Suprapubic skin (tissue), 3 donors: ENCODE measurements at regions not wholly inside any gene's neighbourhood (a gene's known extent, or its start where the extent isn't known, plus 50 kb on each side); places are given as distances from the start of the nearest gene placed in this dataset.

Source experiments
- POLR2AphosphoS5 ChIP-seq, 3 donors: sonication (generic); formaldehyde crosslinking; IDR thresholded peaks; one replicate each; pipeline ENCODE4 v1.6.1; 2017; ENCODE audit warnings: antibody characterized with exemption in 3 of 3
- TF ChIP-seq, protein P1 (sequence below), 2 donors: fragments of 200-600 bp in 1 of 2; fragments of 450-650 bp in 1 of 2; sonication (generic) in 1 of 2; IDR thresholded peaks; one replicate each; pipeline ENCODE4 v1.5.1; 2016 to 2019; ENCODE audit warnings: antibody characterized with exemption in 2 of 2, mild to moderate bottlenecking in 1 of 2, moderate library complexity in 1 of 2

DNA sequence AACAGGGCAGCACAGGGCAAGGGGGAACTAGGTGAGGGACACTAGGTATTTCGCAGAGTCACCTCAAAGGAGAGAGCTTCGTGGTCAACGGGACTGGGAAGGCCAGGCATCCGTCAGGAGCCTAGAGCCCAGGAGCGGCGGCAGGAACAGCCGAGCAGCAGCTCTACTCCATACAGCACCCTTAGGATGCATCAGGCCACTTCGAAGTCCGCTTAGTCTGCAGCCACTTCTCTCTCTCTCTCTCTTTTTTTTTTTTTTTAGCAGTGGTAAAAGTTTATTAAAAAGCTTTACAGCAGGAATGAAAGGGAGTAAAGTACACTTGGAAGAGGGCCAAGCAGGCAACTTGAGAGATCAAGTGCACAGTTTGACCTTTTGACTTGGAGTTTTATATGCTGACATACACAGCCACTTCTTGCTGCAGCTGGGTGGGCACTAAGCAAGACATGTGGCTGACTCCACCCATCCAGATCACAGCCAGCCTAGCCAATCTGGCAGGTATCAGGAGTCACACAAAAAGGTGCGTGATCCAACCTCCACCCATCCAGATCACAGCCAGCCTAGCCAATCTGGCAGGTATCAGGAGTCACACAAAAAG lies 209.7 kb upstream of the RADX start:
- TF ChIP-seq, protein P1, sequence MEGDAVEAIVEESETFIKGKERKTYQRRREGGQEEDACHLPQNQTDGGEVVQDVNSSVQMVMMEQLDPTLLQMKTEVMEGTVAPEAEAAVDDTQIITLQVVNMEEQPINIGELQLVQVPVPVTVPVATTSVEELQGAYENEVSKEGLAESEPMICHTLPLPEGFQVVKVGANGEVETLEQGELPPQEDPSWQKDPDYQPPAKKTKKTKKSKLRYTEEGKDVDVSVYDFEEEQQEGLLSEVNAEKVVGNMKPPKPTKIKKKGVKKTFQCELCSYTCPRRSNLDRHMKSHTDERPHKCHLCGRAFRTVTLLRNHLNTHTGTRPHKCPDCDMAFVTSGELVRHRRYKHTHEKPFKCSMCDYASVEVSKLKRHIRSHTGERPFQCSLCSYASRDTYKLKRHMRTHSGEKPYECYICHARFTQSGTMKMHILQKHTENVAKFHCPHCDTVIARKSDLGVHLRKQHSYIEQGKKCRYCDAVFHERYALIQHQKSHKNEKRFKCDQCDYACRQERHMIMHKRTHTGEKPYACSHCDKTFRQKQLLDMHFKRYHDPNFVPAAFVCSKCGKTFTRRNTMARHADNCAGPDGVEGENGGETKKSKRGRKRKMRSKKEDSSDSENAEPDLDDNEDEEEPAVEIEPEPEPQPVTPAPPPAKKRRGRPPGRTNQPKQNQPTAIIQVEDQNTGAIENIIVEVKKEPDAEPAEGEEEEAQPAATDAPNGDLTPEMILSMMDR (IDR thresholded peaks at IDR 0.05): no peak
- no peak for TF ChIP-seq POLR2AphosphoS5 (IDR thresholded peaks at IDR 0.05)
